Left renal pelvis (tissue), 4 donors: ENCODE measurements at regions not wholly inside any gene's neighbourhood (a gene's known extent, or its start where the extent isn't known, plus 50 kb on each side); places are given as distances from the start of the nearest gene placed in this dataset.
"Not testable (repeated sequence)": the region's sequence is repeated elsewhere in the genome, so short reads cannot be mapped to it uniquely, and the experiment has no call there.

Experiments
- DNase-seq, 4 donors: peaks; one replicate each; pipeline ENCODE4 v3.0.0-alpha.2; 2013; ENCODE audit warnings: low read depth in 4 of 4, low spot score in 3 of 4

GRCh38 chr2:87452193-87452592 lies 295.7 kb upstream of the PLGLB2 start:
- DNase-seq, result not testable (repeated sequence)

- DNase-seq, result not testable (repeated sequence)
Measured at GRCh38 chr2:87452861-87453260, 295.0 kb upstream of the PLGLB2 start.

- DNase-seq, result not testable (repeated sequence)
Measured at GRCh38 chr2:87453965-87454364, 293.9 kb upstream of the PLGLB2 start.

- DNase-seq, result not testable (repeated sequence)
Measured at GRCh38 chr2:87454421-87454820, 293.5 kb upstream of the PLGLB2 start.

- DNase-seq, result not testable (repeated sequence)
Measured at GRCh38 chr2:87455209-87455853, 292.6 kb upstream of the PLGLB2 start.

GRCh38 chr2:87455854-87456249 lies 292.0 kb upstream of the PLGLB2 start:
- not testable (repeated sequence) for DNase-seq

- DNase-seq, result not testable (repeated sequence)
Measured at GRCh38 chr2:87456477-87457128, 291.3 kb upstream of the PLGLB2 start.

- DNase-seq, result not testable (repeated sequence)
Measured at GRCh38 chr2:87457129-87457499, 290.8 kb upstream of the PLGLB2 start.

GRCh38 chr2:87458938-87459337 lies 288.9 kb upstream of the PLGLB2 start:
- not testable (repeated sequence) for DNase-seq

GRCh38 chr2:87460104-87460503 lies 287.8 kb upstream of the PLGLB2 start:
- not testable (repeated sequence) for DNase-seq

GRCh38 chr2:87460662-87461061 lies 287.2 kb upstream of the PLGLB2 start:
- not testable (repeated sequence) for DNase-seq

- not testable (repeated sequence) for DNase-seq
Measured at GRCh38 chr2:87461671-87462070, 286.2 kb upstream of the PLGLB2 start.

GRCh38 chr2:87464219-87464618 lies 283.7 kb upstream of the PLGLB2 start:
- DNase-seq, result not testable (repeated sequence)

GRCh38 chr2:87465730-87466129 lies 282.2 kb upstream of the PLGLB2 start:
- not testable (repeated sequence) for DNase-seq

- not testable (repeated sequence) for DNase-seq
Measured at GRCh38 chr2:87466591-87467120, 281.2 kb upstream of the PLGLB2 start.

GRCh38 chr2:87468429-87468981 lies 279.4 kb upstream of the PLGLB2 start:
- not testable (repeated sequence) for DNase-seq

GRCh38 chr2:87469180-87470151 lies 278.4 kb upstream of the PLGLB2 start:
- not testable (repeated sequence) for DNase-seq

- DNase-seq, result not testable (repeated sequence)
Measured at GRCh38 chr2:87470381-87471380, 277.2 kb upstream of the PLGLB2 start.

- DNase-seq, result not testable (repeated sequence)
Measured at GRCh38 chr2:87471478-87471877, 276.4 kb upstream of the PLGLB2 start.
